ENCODE measurements at regions not wholly inside any gene's neighbourhood (a gene's known extent, or its start where the extent isn't known, plus 50 kb on each side); places are given as distances from the start of the nearest gene placed in this dataset.

- H2BK20ac ChIP-seq (ENCODE audit: low read depth, low read length, poor library complexity, severe bottlenecking): no peak overlapping the region
- TF ChIP-seq CTCF (conservative IDR thresholded peaks at IDR 0.05): no peak
- H3K23ac ChIP-seq (ENCODE audit: insufficient read length, low read depth, low read length): no peak overlapping the region
- no peak overlapping the region for H2BK5ac ChIP-seq (ENCODE audit: insufficient read length, low read length)
- Mint-ChIP-seq H3K27ac (no peak overlapping the region), H3K4me1 (no peaks in the 10 kb centered on the region), H3K27me3 (ENCODE audit: low read depth) (peaks cover 2% of the 10 kb centered on the region; the same call in 1 of the 2 replicates), H3K9me3 (peaks cover 17 to 18% of the 10 kb centered on the region in 2 experiments), H3K36me3 (ENCODE audit: insufficient read depth in 1 of 3, low read depth in 3 of 3) (peaks cover 0 to 10% (median 6%) of the 10 kb centered on the region in 3 experiments; a peak in 6 of 7 replicates), H3K4me3 (no peak overlapping the region)
- H3K56ac ChIP-seq (ENCODE audit: insufficient read length, low read depth, low read length): no peak overlapping the region
- H2AK5ac ChIP-seq (ENCODE audit: insufficient read length, low read length): no peak overlapping the region
- H4K8ac ChIP-seq (replicated peaks; ENCODE audit: insufficient read length, low read depth, low read length): no peak overlapping the region
- no peak overlapping the region for H3K14ac ChIP-seq (ENCODE audit: insufficient read depth, low read length)
- H2BK120ac ChIP-seq (ENCODE audit: low read depth, low read length, poor library complexity, severe bottlenecking): no peak overlapping the region
- H4K91ac ChIP-seq (ENCODE audit: insufficient read length, low read depth, low read length): no peak overlapping the region
- H3K4ac ChIP-seq (ENCODE audit: low read depth, low read length): no peak overlapping the region
- no peak overlapping the region for H2BK15ac ChIP-seq (ENCODE audit: low read depth, low read length)
- no peak overlapping the region for H3K9ac ChIP-seq (ENCODE audit: extremely low read depth, insufficient read length, low read length)
- no CpG with 5 or more reads among the region's 1 CpG for WGBS (ENCODE audit: extremely low coverage, insufficient read length, low lambda C conversion rate)
- H2BK12ac ChIP-seq (ENCODE audit: insufficient read length, low read depth, low read length): no peak overlapping the region
- H2AFZ ChIP-seq (ENCODE audit: low read length): no peak overlapping the region
- no peaks in the 10 kb centered on the region for H3K23me2 ChIP-seq (ENCODE audit: insufficient read length, low read depth, low read length, poor library complexity, severe bottlenecking)
- H3K27ac ChIP-seq (ENCODE audit: insufficient read length, low read depth, low read length): no peak overlapping the region
- H3T11ph ChIP-seq (ENCODE audit: low read length): no peak overlapping the region
- no peaks in the 10 kb centered on the region for H3K79me1 ChIP-seq (ENCODE audit: insufficient read depth, low read depth, low read length, poor library complexity, severe bottlenecking)
- H3K27me3 ChIP-seq (ENCODE audit: insufficient read depth, low read length): no peaks in the 10 kb centered on the region
- H4K20me1 ChIP-seq (ENCODE audit: control insufficient read depth, insufficient read depth, insufficient read length): no peaks in the 10 kb centered on the region
- no peak overlapping the region for H3K4me2 ChIP-seq (ENCODE audit: insufficient read depth, insufficient read length, low read length)
- no peak for DNase-seq
- no peak overlapping the region for H3K18ac ChIP-seq (ENCODE audit: insufficient read length, low read depth, low read length)
- no peaks in the 10 kb centered on the region for H3K79me2 ChIP-seq (ENCODE audit: insufficient read depth, low read length)
- H3K9me3 ChIP-seq (ENCODE audit: control insufficient read depth, low read depth, low read length): no peaks in the 10 kb centered on the region
- no peaks in the 10 kb centered on the region for H3K4me1 ChIP-seq (ENCODE audit: insufficient read depth, low read length)
- H4K5ac ChIP-seq (ENCODE audit: insufficient read length, low read depth, low read length): no peak overlapping the region
Measured at GRCh38 chrX:117458243-117458968, 658.2 kb downstream of the KLHL13 start.
